RKO (cell line): ENCODE measurements at regions not wholly inside any gene's neighbourhood (a gene's known extent, or its start where the extent isn't known, plus 50 kb on each side); places are given as distances from the start of the nearest gene placed in this dataset.

ENCODE experiments used
- DNase-seq: peaks from one replicate; pipeline ENCODE4 v3.0.0-alpha.2; 2016; ENCODE audit warnings: low spot score

DNA sequence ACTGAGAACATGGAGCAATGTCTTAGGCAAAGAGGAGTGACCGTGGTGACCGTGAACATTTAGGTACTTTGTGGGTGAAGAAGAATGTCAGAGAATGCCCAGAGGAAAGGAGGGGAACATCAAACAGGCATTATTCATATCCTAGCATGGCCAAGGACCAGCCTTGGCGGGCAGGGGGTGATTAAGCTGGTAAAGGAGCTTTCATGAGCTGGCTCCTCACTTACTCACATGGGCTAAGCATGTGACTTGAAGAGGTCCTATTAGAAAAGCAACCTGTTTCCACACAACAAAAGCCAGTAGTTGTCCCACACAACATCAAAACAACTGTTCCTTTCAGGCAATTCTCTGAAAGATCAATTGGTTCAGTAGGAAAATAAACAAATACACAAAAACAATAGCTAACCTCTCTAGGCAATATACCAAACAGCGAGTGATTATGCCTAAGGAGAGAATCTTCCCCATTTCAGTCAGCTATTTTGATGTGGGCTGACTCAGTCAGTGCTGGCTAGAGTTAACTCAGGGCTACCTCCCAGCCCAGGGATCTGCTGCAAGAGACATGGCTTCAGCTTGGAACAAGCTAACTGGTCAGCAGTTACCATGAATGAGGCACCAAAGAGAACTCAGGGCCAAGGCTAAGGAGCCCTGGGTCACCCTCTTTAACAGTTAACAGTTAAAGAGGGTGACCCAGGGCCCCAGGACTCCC, 283.5 kb downstream of the ARHGAP12 start:
- DNase-seq, result peak; percentile 31

DNA sequence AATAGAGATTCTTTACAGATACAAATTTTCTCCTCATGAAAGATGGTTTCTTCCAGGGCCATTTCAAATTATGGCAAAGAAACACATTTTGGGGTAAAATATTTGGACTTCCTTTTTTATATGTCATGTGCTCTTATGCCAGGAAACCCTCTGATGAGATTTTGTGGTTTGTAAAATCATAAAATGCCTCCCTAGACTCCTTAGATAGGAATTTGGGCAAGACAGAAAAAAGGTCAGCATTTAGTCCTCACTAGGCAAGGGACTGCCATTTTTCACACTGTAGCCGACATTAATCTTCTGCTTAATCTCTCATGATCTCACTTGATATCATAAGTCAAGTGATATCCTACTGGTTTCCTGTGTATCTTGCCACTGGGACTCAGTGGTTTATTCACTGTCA, 286.4 kb downstream of the ARHGAP12 start:
- DNase-seq, result no peak

DNA sequence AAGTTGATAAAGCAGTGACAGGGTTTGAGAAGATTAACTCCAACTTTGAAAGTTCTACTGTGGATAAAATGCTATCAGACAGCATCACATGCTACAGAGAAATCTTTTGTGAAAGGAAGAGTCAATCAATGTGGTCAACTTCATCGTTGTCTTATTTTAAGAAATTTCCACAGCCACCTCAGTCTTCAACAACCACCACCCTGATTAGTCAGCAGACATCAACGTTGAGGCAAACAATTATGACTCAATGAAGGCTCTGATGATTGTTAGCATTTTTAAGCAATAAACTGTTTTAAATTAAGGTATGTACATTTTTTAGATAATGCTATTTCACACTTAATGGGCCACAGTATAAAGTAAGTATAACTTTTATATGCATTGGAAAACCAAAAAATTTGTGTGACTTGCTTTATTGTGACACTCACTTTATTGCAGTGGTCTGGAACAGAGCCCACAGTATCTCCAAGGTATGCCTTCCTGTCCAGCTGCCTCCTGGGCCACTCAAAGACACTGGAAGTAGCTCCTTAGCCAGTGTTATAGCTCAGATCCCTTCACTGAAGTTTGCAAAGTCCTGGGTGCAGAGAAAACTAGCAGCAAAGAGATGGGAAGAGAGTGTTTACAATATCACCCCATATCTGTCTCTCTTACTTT, 293.1 kb downstream of the ARHGAP12 start:
- no peak for DNase-seq

DNA sequence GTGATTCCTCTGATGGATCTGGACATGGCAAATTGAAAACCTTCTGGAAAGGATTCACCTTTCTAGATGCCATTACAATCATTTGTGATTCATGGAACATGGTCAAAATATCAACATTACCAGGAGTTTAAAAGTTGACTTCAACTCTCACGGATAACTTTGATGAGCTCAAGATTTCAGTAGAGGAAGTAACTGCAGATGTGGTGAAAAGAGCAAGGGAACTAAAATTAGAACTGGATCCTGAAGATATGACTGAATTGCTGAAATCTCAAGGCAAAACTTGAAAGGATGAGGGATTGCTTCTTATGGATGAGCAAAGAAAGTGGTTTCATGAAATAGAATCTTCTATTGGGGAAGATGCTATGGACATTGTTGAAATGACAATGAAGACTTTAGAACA, 293.6 kb downstream of the ARHGAP12 start:
- no peak for DNase-seq

DNA sequence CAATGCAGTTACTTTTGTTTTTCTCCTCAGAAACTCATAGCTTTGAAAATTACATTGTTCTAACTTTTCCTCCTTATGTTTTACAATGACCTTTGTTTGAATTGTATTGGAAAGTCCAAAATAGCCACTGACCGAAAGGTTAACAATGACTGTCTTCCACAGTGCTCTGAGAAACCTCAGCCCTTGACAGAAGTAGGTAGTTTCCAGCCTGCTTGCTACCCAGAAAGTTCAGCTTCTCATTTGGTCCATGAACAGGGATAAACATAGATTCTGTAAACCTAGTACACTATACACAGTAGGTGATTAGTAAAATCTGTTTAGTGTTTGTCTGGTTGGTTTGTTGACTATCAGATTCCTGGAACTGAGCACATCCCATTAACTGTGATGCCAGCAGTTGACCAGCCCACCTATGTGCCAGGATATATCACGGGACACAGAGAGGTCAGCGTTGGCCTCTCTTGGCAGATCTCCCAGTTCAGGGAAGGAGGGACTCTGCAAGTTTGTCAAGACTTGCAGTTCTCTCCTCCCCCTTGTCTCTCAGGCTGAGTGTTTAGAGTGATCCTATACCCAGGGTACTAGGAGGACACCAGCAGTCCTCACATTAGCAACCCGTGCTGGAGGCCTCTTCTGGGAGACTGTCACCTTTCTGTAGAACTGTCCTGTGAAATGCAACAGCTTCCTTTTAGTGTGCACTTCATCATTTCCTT, 297.6 kb downstream of the ARHGAP12 start:
- DNase-seq, result no peak

DNA sequence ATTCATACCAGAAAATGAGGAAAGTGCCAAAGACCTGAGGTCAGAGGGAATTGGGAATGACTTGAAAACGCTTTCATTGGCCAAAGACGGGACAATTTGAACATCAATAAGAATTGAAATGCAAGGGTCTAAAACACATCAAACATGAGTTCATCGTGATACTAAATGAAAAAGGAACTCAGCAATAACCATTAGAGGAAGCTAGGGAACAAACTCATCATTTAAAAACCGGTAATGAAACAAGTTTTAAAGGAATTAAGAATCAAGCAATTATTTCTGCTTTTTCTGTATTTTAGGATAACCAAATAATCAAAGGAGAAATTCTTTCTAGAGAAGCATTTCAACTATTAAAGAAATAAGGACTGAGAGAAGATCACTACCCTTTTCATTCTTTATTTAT, 303.1 kb downstream of the ARHGAP12 start:
- no peak for DNase-seq

DNA sequence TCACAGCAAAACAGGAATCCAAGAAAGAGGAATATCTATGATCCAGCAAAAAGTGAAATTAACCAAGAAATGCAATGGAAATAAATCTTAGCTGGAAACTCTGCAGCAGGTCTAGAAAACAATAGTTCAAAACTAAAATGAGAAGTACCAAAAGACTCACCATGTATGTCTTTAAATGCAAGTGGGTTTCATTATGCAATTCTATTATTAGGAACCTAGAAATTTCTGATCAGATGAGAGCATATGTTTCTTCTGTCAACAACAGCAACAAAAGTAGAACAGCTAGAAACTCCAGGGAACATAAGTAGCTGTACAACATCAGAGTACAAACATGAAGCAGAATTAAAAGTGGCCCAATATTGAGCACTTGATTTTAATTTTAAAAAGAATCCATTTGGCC, 304.0 kb downstream of the ARHGAP12 start:
- no peak for DNase-seq

DNA sequence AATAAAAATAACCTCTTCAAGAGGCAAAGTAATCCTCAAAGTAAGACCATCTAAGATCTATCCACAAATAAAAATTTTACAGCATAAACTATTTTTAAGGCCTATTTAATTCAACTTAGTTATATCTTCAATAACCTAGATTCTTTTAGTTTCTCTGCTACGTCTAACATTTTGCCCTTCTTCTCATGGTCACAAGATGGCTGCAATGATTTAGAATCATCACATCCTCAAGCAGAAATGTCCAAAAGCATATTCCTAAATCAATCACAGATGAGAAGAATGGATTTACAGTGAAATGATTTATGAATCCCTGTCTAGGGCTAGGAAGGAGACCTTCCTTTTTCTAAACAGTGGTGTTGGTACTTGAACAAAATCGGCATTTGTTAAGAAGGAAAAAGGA, 304.7 kb downstream of the ARHGAP12 start:
- no peak for DNase-seq

DNA sequence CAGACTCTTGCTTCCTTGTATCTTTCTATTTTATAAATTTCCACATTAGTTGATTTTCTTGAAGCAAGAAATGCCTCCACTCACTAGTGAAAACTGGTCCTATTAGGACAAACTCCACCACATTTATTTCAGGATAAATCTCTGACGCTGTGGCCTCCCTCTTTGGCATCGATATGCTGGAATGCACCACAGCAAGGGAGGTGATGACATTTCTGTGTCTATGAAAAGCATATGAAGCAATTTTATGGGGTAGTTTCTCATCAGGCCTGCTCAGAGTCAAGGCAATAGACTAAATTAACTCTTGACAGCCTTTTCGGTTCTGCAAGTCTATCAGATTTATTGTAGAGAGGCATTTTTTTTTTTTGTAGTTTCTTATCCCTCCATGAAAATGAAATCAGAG, 304.4 kb downstream of the ZEB1 start:
- no peak for DNase-seq

DNA sequence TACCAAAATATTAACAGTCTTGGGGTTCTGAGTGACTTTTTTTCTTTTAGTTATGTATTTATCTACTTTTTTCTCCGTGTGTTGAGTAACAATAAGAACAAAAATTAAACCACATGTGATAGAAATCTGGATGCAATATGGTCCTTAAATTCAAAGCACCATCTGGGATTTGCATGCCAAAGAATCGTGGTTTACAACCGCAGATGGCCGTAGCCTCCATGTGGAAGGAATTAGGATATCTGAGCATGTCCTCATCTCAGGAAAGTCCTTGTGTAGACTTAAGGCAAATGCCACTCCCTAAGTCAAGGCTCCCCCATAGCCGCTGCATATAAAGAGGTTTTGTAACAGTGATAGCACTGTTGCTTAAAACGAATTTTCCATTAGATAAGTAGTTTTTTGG, 304.0 kb downstream of the ZEB1 start:
- no peak for DNase-seq

DNA sequence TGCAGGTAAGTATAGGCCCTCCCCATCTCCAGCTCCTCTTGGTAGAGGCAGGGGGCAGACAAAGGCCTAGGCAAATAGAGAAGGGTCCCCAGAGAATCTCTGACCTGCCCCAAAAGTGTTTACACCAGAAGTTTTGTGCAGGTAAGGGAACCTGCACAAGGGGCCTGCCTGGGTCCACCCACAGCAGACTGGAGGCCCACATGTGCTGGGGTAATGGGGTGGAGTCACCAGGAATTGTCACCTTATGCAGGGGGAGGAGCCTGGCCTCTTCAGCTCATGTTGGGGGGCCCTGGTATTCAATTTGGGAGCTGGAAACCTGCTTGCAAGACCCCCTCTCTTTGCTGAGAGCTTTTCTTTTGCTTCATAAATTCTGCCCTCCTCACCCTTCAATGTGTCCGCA, 302.7 kb downstream of the ZEB1 start:
- DNase-seq, result no peak

DNA sequence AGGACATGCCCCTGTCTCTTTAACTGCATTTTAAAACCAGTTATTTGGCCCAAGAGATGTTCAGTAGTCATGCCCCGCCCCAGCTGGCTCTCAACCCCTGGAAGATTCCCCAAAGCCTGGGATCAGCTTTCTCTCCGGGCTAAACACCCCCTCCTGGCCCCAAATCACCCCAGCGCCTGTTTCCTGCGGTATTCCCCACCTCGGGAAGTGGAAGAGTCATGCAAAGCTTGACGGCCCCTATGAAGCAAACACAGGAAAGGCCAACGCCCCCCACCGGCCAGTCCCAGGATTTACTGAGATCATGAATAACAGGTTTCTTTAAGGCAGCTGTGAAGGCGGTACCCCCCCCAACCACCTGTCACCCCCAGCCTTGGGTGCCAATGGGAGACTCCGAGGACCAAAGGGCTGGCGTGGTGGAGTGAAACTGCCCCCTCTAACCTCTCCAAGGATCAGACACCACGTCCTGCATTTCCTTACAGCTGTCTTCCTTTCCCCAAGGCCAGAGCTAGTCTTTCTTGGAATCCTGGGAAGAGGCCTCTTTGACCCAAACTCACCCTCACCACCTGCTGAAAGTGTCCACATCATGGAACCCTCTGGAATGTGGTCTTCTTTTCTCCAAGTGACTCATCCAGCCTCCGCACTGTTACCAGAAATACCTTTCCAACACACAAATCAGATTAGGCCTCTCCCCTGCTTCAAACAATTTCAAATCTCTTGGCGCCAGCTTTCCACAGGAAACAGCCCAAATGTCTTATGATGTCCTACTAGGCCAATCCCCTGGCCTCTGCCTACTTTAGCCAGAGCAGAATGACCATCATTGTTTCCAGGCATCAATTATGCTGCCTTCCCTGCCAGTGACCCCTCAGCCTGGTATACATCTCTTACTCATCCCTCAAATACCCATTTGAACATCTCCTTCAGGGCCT, 301.5 kb downstream of the ZEB1 start:
- DNase-seq, result no peak

DNA sequence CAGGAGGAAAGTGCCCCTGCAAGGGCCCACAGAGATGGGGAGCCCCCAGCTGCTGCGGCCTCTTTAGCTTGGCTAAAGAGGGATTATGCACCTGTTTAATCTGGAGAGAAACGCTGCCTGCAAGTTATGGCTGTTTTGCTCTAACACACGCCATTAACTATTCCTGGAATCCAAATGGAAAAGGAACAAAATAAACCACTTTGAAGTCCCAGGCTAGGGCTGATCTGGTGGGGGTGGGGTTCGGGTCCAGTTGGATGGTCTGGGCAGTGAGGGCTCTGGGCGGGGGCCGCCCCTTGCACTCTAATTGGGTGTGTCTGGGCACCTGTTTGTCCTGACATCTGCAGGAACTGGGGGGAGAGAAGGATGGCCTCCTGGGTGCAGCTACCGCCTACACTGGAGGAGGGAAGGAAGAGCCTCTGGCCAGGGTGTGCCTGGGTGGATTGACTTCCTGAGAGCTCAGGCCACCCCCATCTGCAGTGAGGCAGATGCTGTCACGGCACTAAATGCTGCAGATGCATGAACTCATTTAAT, 300.6 kb downstream of the ZEB1 start:
- no peak for DNase-seq

DNA sequence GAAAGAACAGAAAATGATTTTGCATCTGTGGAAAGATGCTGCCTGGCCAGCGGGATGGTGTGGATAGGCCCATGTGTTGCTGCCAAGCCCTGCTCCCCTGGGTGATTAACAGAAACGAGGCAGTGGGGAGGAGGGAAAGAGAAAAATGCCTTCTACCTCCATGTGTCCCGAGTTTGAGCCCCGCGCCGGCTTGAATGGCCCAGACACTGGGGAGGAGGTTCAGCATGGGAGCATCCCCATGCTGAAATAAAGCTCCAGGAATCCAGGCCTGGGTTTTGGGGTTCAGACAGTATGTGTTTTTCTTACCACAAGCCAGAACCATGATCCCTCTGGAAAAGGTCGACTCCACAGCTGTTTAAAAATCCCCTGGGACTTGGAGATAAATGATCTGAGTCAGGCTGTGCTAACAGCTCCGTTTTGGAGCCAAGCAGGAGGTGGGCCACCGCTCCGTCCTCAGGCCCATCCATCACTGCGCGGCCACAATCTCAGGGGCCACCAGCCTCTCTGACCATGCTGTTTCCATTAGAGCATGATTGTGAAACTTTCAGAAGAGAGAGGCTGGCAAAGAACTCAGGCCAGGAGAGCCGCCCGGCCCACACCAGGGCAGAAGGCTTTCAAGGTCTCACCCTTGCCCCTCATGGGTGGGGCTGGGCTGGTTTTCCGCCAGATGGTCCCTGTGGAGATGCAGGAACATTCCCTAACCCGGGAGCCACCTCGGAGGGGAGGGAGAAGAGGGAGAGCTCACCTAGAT, 299.7 kb downstream of the ZEB1 start:
- no peak for DNase-seq

DNA sequence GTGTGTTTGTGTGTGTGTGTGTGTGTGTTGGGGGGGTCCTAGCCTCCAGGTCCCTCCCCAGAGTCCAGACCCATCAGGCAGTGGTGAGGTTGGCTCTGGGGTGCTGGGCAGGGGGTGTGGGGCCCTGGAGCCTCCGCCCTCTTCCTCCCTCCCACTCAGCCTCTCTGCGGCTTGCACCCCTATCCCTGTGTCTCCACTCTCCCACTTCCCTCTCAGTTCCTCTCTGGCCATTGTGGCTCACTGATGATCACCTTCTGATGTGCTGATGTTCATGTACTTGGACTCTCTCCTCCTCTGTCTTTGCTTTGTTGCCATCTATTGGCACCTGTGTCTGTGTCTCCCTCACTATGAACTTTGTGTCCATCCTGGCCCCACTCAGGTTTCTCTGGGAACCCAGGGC, 298.7 kb downstream of the ZEB1 start:
- no peak for DNase-seq

DNA sequence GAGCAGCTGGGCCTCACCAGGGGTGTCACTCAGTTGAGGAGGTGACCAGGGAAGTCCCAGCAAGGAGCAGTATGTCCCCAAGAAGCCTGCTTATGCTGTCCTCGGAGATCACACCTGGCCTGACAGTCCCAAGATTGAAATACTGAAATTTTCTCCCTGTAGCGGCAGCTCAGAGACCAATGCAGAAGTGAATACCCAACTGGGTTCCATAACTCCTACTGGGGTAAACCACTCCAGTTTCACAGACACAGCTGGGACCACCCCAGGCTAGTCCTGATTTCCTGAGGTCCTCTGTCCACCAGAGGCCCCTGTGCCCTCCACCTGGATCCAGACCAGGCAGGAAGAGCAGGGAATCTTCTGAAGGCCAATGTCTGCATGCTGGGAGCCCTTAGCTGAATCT, 298.1 kb downstream of the ZEB1 start:
- no peak for DNase-seq

DNA sequence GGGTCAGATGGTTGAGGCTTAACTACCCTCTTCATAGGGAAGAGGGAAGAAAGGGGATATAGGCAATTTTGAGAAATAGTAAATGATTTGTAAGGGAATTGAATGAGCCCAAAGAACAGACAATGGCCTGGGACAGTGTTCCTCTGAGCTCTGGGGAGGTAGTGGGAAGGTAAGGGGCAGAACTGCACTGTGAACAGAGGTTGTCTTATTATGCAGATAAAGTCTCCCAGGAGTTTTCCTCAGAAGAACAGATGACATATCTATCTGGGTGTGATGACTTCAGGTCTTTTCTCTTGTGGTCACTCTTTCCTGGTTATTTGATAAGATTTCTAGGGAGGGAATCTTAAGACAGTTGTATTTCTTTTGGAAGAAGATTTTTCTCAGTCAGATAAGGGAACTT, 296.1 kb downstream of the ZEB1 start:
- no peak for DNase-seq

DNA sequence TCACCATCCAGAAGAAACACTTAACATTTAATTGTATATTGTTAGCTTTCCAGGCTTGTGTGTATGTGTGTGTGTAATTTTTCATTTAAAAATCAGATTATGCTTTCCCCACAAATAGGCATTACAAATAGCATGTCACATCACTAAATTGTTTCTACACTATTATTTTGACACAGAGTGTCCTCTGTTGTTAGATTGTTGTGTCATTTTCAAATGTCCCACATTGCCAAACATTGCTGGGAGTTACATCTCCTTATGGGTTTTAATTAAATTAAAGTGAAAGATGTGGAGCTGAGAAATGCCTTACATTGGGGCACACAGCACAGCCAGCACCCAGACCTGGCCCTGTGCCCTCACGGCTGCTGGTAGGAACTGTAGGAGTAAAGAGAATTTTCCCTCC, 295.6 kb downstream of the ZEB1 start:
- no peak for DNase-seq

DNA sequence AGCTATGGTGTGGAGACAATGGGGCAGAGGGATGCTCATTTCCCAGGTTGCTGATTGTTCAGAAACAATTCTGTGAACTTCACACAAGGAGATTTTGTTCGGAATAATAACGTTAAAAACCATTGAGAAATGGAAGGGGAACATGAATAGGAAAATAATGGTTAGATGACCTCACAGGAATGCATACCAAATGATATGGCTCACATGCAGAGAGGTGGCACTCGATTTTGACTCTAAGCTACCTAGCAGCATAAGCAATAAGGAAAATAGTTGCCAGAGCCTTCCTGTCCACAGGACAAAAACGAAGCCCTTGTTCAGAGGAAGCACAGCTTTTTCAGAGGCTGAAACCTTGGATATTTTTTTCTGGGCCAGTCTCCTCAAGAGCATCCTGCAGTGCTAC, 293.1 kb downstream of the ZEB1 start:
- DNase-seq, result no peak

DNA sequence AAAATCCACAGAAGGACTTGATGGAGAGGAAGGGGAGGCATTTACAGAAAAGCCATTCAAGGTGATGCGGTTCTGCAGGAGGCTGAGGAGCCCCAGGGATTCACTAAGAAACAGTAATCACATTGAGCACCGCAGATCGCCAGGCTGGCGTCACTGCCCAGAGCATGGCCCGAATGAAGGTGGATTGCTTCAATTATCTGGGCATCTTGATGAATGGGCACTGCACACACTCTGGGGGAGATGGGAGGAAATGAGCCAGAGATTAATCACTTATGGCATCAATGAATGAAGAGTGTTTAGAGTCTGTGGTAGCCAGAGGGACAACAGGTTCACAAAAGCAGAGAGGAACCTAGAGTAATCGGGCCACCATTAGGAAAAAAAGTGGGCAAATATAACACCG, 292.1 kb downstream of the ZEB1 start:
- no peak for DNase-seq

DNA sequence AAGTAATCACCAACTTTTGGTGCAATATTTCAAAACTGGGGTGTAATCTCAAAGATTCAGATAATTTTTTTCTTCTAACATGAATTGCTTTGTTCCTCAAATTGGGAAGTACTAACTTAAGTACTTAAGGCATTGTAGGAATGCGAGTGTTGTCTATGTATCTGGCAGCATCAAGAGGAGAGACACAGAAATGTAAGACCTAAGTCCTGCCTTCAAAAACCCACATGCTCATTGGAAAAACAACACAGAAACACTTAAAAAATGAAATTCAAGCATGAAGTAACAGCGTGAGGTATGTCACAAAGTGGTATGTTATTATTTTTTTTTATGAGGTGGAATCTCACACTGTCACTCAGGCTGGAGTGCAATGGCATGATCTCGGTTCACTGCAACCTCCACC, 288.5 kb downstream of the ZEB1 start:
- no peak for DNase-seq
